Spinal cord (tissue), 9 donors: ENCODE measurements at regions not wholly inside any gene's neighbourhood (a gene's known extent, or its start where the extent isn't known, plus 50 kb on each side); places are given as distances from the start of the nearest gene placed in this dataset.
A peak's percentile ranks its signal among the peaks of the same experiment; 100 is the strongest.

ENCODE experiments used
- DNase-seq, 6 donors: peaks; one replicate each; pipeline versions ENCODE4 v3.0.0 to v3.0.0-alpha.2; 2013 to 2015; ENCODE audit warnings: low spot score in 6 of 6, low read depth in 4 of 6
- H3K27ac ChIP-seq: one replicate; pipeline ENCODE4 v1.5.1; 2013; ENCODE audit warnings: low read depth, low read length, control low read depth
- H3K27me3 ChIP-seq: one replicate; pipeline ENCODE4 v1.6.1; 2013; ENCODE audit warnings: low read length; ENCODE audit not compliant: control insufficient read depth, insufficient read depth
- H3K36me3 ChIP-seq: one replicate; pipeline ENCODE4 v1.6.1; 2013; ENCODE audit warnings: low read length; ENCODE audit not compliant: control insufficient read depth, insufficient read depth
- H3K4me1 ChIP-seq: one replicate; pipeline ENCODE4 v1.6.1; 2013; ENCODE audit warnings: low read length; ENCODE audit not compliant: control insufficient read depth, insufficient read depth
- H3K4me3 ChIP-seq: one replicate; pipeline ENCODE4 v1.5.1; 2013; ENCODE audit warnings: low read depth, low read length, control low read depth
- H3K9me3 ChIP-seq: one replicate; pipeline ENCODE4 v1.6.1; 2013; ENCODE audit warnings: low read length; ENCODE audit not compliant: control insufficient read depth, insufficient read depth
- WGBS: methylation state at CpG from one replicate; pipeline ENCODE4 v1.1.5; 2013; ENCODE audit warnings: missing lambda C conversion rate; ENCODE audit not compliant: insufficient coverage; 5-methylcytosine and 5-hydroxymethylcytosine counted together
- donor health status: healthy.

- Histone ChIP-seq H3K27ac (no peak overlapping the region), H3K4me3 (no peak overlapping the region), H3K36me3 (no peaks in the 10 kb centered on the region), H3K4me1 (peaks cover 11% of the 10 kb centered on the region), H3K27me3 (no peaks in the 10 kb centered on the region), H3K9me3 (no peaks in the 10 kb centered on the region)
- DNase-seq, result no peak
- 89% methylated on average over 5 of the region's 8 CpGs for WGBS
Measured at GRCh38 chr20:40811660-40812414, 122.8 kb upstream of the MAFB start.

- H3K4me3 ChIP-seq, result no peak overlapping the region
- DNase-seq, result peak in 1 of 6 donors; percentile 9
- H3K9me3 ChIP-seq, result no peaks in the 10 kb centered on the region
- no peak overlapping the region for H3K27ac ChIP-seq
- no peaks in the 10 kb centered on the region for H3K27me3 ChIP-seq
- 71% methylated on average over 5 of the region's 7 CpGs for WGBS
- H3K36me3 ChIP-seq, result no peaks in the 10 kb centered on the region
- H3K4me1 ChIP-seq, result peaks cover 4% of the 10 kb centered on the region
Measured at GRCh38 chr20:40812415-40812925, 123.4 kb upstream of the MAFB start.

GRCh38 chr20:40813029-40813431 is 124.0 kb upstream of the MAFB start:
- DNase-seq, result no peak
- H3K4me3 ChIP-seq, result no peak overlapping the region
- no peak overlapping the region for H3K27ac ChIP-seq
- WGBS, result 92% methylated on average over 5 of the region's 5 CpGs
- no peaks in the 10 kb centered on the region for H3K27me3 ChIP-seq
- H3K9me3 ChIP-seq, result no peaks in the 10 kb centered on the region
- H3K4me1 ChIP-seq, result no peaks in the 10 kb centered on the region
- H3K36me3 ChIP-seq, result no peaks in the 10 kb centered on the region

GRCh38 chr20:40813708-40814630 is 124.9 kb upstream of the MAFB start:
- Histone ChIP-seq H3K4me3 (no peak overlapping the region), H3K36me3 (no peaks in the 10 kb centered on the region), H3K9me3 (no peaks in the 10 kb centered on the region), H3K27ac (no peak overlapping the region), H3K27me3 (no peaks in the 10 kb centered on the region), H3K4me1 (no peaks in the 10 kb centered on the region)
- DNase-seq, result peak in 1 of 6 donors; percentile 32
- WGBS, result 78% methylated on average over 9 of the region's 13 CpGs

- no peaks in the 10 kb centered on the region for H3K4me1 ChIP-seq
- H3K27ac ChIP-seq, result no peak overlapping the region
- H3K4me3 ChIP-seq, result no peak overlapping the region
- no peaks in the 10 kb centered on the region for H3K27me3 ChIP-seq
- H3K36me3 ChIP-seq, result no peaks in the 10 kb centered on the region
- no peaks in the 10 kb centered on the region for H3K9me3 ChIP-seq
- no peak for DNase-seq
- 70% methylated on average over 2 of the region's 2 CpGs for WGBS
Measured at GRCh38 chr20:40814631-40814960, 125.6 kb upstream of the MAFB start.

- WGBS, result 80% methylated on average over 7 of the region's 9 CpGs
- no peak overlapping the region for H3K27ac ChIP-seq
- no peak overlapping the region for H3K4me3 ChIP-seq
- no peaks in the 10 kb centered on the region for H3K4me1 ChIP-seq
- H3K27me3 ChIP-seq, result no peaks in the 10 kb centered on the region
- DNase-seq, result no peak
- H3K9me3 ChIP-seq, result no peaks in the 10 kb centered on the region
- no peaks in the 10 kb centered on the region for H3K36me3 ChIP-seq
Measured at GRCh38 chr20:40815156-40816038, 126.4 kb upstream of the MAFB start.

GRCh38 chr20:40816039-40816352 is 127.0 kb upstream of the MAFB start:
- H3K27me3 ChIP-seq, result no peaks in the 10 kb centered on the region
- no peak overlapping the region for H3K27ac ChIP-seq
- WGBS, result 65% methylated on average over 2 of the region's 3 CpGs

GRCh38 chr20:40821429-40821828 is 132.4 kb upstream of the MAFB start:
- Histone ChIP-seq H3K36me3 (no peaks in the 10 kb centered on the region), H3K27ac (no peak overlapping the region), H3K4me3 (no peak overlapping the region), H3K9me3 (no peaks in the 10 kb centered on the region), H3K27me3 (peaks cover 2% of the 10 kb centered on the region), H3K4me1 (no peaks in the 10 kb centered on the region)
- peak in 1 of 6 donors; percentile 81 for DNase-seq
- WGBS, result 27% methylated on average over 3 of the region's 7 CpGs

More at GRCh38 chr20:40816039-40816352, 127.0 kb upstream of the MAFB start:
- no peaks in the 10 kb centered on the region for H3K4me1 ChIP-seq
- H3K4me3 ChIP-seq, result no peak overlapping the region
- peak in 1 of 6 donors; percentile 32 for DNase-seq
- no peaks in the 10 kb centered on the region for H3K36me3 ChIP-seq
- H3K9me3 ChIP-seq, result no peaks in the 10 kb centered on the region

- no peaks in the 10 kb centered on the region for H3K4me1 ChIP-seq
Measured at GRCh38 chr20:40826699-40827098, 137.7 kb upstream of the MAFB start.

More at GRCh38 chr20:40826699-40827098, 137.7 kb upstream of the MAFB start:
- H3K4me3 ChIP-seq, result no peak overlapping the region
- peaks cover 2% of the 10 kb centered on the region for H3K27me3 ChIP-seq
- H3K9me3 ChIP-seq, result no peaks in the 10 kb centered on the region
- no peaks in the 10 kb centered on the region for H3K36me3 ChIP-seq
- H3K27ac ChIP-seq, result no peak overlapping the region
- no peak for DNase-seq
